ENCODE measurements at regions not wholly inside any gene's neighbourhood (a gene's known extent, or its start where the extent isn't known, plus 50 kb on each side); places are given as distances from the start of the nearest gene placed in this dataset.

GRCh38 chr12:74169607-74170006 is 368.0 kb upstream of the ATXN7L3B start:
- TF ChIP-seq YY1 (IDR thresholded peaks at IDR 0.05; ENCODE audit: low read depth) (no peak), TAF1 (IDR thresholded peaks at IDR 0.05; ENCODE audit: low read depth) (no peak), ZBTB7A (IDR thresholded peaks at IDR 0.05; ENCODE audit: low read depth) (no peak)
- TF ChIP-seq, protein P1, sequence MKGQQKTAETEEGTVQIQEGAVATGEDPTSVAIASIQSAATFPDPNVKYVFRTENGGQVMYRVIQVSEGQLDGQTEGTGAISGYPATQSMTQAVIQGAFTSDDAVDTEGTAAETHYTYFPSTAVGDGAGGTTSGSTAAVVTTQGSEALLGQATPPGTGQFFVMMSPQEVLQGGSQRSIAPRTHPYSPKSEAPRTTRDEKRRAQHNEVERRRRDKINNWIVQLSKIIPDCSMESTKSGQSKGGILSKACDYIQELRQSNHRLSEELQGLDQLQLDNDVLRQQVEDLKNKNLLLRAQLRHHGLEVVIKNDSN (IDR thresholded peaks at IDR 0.05), result no peak
- TF ChIP-seq, protein P2, sequence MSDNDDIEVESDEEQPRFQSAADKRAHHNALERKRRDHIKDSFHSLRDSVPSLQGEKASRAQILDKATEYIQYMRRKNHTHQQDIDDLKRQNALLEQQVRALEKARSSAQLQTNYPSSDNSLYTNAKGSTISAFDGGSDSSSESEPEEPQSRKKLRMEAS (IDR thresholded peaks at IDR 0.05), result no peak

GRCh38 chr12:74170645-74171477 is 366.8 kb upstream of the ATXN7L3B start:
- no peak for TF ChIP-seq EP300 (IDR thresholded peaks at IDR 0.05; ENCODE audit: borderline replicate concordance)
- no peak for TF ChIP-seq EGR1 (IDR thresholded peaks at IDR 0.05)
- TF ChIP-seq CREB1 (IDR thresholded peaks at IDR 0.05; ENCODE audit: low read depth), result no peak
- no peak for TF ChIP-seq TCF12 (IDR thresholded peaks at IDR 0.05; ENCODE audit: low read depth)
- no peak for TF ChIP-seq FOXM1 (IDR thresholded peaks at IDR 0.05; ENCODE audit: borderline replicate concordance, low read depth)
- TF ChIP-seq, protein P1 (IDR thresholded peaks at IDR 0.05), result no peak
- no peak for TF ChIP-seq TAF1 (IDR thresholded peaks at IDR 0.05; ENCODE audit: low read depth)
- no peak for TF ChIP-seq CEBPB (IDR thresholded peaks at IDR 0.05)
- no peak for TF ChIP-seq ZBTB7A (IDR thresholded peaks at IDR 0.05; ENCODE audit: low read depth)
- TF ChIP-seq RAD21 (IDR thresholded peaks at IDR 0.05; ENCODE audit: low read depth), result no peak
- TF ChIP-seq YY1 (IDR thresholded peaks at IDR 0.05; ENCODE audit: low read depth), result no peak
- TF ChIP-seq TEAD4 (IDR thresholded peaks at IDR 0.05), result no peak
- TF ChIP-seq, protein P3, sequence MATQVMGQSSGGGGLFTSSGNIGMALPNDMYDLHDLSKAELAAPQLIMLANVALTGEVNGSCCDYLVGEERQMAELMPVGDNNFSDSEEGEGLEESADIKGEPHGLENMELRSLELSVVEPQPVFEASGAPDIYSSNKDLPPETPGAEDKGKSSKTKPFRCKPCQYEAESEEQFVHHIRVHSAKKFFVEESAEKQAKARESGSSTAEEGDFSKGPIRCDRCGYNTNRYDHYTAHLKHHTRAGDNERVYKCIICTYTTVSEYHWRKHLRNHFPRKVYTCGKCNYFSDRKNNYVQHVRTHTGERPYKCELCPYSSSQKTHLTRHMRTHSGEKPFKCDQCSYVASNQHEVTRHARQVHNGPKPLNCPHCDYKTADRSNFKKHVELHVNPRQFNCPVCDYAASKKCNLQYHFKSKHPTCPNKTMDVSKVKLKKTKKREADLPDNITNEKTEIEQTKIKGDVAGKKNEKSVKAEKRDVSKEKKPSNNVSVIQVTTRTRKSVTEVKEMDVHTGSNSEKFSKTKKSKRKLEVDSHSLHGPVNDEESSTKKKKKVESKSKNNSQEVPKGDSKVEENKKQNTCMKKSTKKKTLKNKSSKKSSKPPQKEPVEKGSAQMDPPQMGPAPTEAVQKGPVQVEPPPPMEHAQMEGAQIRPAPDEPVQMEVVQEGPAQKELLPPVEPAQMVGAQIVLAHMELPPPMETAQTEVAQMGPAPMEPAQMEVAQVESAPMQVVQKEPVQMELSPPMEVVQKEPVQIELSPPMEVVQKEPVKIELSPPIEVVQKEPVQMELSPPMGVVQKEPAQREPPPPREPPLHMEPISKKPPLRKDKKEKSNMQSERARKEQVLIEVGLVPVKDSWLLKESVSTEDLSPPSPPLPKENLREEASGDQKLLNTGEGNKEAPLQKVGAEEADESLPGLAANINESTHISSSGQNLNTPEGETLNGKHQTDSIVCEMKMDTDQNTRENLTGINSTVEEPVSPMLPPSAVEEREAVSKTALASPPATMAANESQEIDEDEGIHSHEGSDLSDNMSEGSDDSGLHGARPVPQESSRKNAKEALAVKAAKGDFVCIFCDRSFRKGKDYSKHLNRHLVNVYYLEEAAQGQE (IDR thresholded peaks at IDR 0.05; ENCODE audit: low read depth), result no peak
- no peak for TF ChIP-seq NFIC (IDR thresholded peaks at IDR 0.05)
- TF ChIP-seq, protein P2 (IDR thresholded peaks at IDR 0.05), result no peak

GRCh38 chr12:74171478-74171909 is 366.1 kb upstream of the ATXN7L3B start:
- TF ChIP-seq RAD21 (IDR thresholded peaks at IDR 0.05; ENCODE audit: low read depth), result no peak
- TF ChIP-seq, protein P3 (IDR thresholded peaks at IDR 0.05; ENCODE audit: low read depth), result no peak

GRCh38 chr12:74185360-74185759 is 352.3 kb upstream of the ATXN7L3B start:
- TF ChIP-seq TEAD4 (IDR thresholded peaks at IDR 0.05), result no peak
- TF ChIP-seq FOXM1 (IDR thresholded peaks at IDR 0.05; ENCODE audit: borderline replicate concordance, low read depth), result no peak
- TF ChIP-seq EGR1 (IDR thresholded peaks at IDR 0.05), result no peak

GRCh38 chr12:74193191-74193590 is 344.4 kb upstream of the ATXN7L3B start:
- TF ChIP-seq, protein P3 (IDR thresholded peaks at IDR 0.05; ENCODE audit: low read depth), result no peak
- TF ChIP-seq FOXM1 (IDR thresholded peaks at IDR 0.05; ENCODE audit: borderline replicate concordance, low read depth) (no peak), NFIC (IDR thresholded peaks at IDR 0.05) (no peak), EP300 (IDR thresholded peaks at IDR 0.05; ENCODE audit: borderline replicate concordance) (no peak)

Data from Ishikawa (cell line).